GM19328 (cell line): ENCODE measurements at regions not wholly inside any gene's neighbourhood (a gene's known extent, or its start where the extent isn't known, plus 50 kb on each side); places are given as distances from the start of the nearest gene placed in this dataset.
A peak's percentile ranks its signal among the peaks of the same experiment; 100 is the strongest.

Experiments used
- ATAC-seq: cut with Tn5 transposase; IDR thresholded peaks from one replicate; pipeline ENCODE4 v1.9.1; 2021; ENCODE audit warnings: mild to moderate bottlenecking, moderate library complexity; ENCODE audit not compliant: unreplicated experiment

DNA sequence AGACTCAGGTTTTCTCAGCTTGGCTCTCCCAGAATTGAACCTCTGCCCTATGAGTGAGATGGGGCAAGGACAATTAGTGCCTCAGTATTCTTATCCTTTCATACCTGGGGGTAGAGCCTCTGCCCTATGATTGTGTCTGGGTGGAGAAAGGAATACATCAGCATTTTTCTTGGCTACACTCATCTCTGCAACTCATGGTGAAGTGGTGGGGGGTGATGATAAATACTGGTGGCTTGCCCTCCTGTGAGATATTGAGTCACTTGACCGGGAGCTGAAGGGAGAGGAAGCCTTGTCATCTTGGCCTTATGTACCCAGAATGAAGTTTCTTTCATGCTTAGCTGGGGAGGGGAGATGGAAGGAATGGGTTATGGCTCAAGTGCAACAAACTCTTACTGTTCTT is 71.3 kb upstream of the ENOX2 start:
- ATAC-seq = no peak

DNA sequence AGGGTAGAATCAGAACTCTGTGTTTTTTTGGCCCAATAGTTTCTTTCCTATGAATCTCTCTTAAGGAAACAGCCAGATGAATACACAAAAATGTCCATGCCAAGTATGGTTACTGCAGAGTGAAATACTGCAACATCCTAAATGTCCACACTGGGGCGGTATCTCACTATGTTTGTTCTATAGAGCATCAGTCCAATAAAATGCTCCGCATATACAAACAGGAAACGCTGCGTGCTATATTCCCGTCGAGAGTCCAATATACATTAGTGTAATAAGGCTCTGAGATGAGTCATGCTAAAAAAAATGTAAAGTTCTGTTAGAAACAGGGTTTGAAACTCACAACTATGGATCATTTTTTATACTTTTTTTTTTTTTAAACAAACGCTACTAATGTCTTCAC is 72.9 kb upstream of the ENOX2 start:
- ATAC-seq = peak; percentile 90

DNA sequence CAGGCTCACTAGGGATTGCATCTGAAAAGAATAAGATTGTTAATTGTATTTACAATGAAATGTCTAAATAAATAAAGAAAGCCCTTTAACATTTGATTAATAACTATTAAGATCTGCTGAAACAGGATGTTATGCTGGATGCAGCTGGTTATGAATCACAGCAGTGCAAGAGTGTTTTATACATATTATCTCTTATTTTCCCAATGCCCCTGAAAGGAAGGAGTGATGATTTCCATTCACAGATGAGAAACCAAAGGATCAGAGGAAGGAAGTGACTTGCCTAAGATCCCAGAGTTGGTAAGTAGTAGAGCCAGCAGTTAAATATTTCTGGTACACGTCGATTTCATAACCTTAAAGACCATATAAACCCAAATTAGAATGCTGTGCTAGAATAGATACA is 76.3 kb upstream of the ARHGAP36 start:
- no peak for ATAC-seq

DNA sequence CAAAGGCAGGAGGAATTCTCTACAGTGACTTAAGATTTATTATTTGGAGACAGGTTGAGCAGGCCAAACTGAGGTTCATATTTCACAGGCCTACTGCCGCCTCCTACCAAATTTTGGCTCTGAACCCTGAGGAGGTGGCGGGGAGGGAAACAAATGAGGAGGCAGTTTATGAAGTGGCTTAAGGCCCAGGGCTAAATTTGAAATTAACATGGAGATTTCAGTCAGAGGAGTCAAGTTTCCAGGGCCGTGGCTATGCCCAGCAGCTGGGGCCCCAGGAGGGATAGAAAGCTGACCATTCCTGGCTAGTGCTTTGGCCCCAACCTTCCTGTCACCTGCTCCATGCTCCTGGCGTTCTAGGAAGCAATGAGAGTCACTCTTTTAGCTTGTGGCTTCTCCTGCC is 73.4 kb upstream of the ARHGAP36 start:
- ATAC-seq = no peak

DNA sequence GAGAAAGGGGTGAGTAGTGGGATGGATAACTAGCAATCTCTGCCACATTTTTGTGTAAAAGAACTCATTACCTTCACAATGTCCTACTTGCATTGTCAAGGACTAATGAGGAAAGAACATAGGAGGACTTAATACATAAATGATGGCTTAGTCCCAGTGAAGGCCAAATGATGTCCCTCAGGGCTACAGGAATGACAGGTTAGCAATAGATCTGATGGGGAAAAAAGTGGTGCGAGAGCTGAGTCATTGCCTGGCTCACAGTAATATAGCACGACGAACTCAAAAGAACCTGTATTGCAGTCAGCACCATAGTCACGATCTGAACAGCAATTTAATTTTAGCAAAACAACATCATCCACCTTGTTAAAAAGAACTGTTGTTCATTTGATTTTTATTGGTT is 70.9 kb upstream of the ARHGAP36 start:
- ATAC-seq = no peak

DNA sequence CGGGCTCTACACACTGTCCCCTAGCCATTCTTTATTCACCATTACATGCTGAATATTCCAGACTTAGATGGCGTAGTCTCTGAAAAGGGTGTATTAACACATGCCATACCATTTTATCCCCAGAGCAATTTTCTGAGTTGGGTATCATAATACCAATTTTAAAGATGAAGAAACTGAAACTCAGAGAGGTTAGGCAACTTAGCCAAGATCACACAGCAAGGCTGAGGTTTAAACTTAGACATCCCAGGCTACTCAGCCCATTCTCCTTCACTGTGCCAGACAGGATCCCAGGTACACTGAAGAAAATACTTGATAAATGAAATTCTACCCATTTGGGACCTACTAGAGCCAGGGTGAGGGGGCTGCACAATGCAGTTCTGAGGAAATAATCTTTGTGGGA is 67.4 kb upstream of the ARHGAP36 start:
- ATAC-seq = no peak

DNA sequence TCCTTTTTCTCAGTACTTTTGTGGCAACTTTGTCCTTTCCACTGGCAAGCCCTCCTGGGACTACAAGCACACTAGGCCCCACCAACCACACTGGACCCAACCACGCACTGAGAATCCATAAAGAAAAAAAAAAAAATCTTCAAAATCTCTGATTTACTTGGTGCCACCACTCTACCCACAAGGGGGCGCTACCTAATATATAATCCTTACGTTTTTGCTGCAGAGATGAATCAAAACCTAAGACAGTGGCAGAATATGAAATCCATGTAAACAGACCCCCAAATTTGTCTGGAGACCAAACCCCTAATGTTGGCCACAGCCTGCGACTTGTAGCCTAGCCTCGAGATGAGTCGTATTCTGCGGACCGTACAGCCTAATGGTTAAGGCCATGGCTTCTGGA is 63.5 kb upstream of the ARHGAP36 start:
- ATAC-seq = no peak

DNA sequence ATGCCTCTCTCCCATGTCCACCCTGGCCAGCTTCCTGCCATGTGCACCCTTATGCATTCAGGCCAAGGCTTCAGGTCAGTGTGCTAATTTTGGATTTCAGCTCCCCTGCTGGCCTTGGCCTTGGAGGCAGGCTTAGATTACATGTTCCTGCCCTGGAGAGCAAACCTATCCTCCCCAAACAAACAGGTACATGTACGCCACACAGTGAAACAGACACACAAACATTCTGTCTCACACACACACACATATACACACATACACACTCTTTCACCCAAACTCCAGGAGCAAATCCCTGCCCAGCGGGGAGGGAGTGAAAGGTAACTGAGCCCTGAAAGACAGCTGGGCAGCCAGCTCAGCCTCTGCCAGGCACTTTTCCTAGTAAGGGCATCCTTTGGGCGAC is 62.7 kb upstream of the ARHGAP36 start:
- ATAC-seq = no peak

DNA sequence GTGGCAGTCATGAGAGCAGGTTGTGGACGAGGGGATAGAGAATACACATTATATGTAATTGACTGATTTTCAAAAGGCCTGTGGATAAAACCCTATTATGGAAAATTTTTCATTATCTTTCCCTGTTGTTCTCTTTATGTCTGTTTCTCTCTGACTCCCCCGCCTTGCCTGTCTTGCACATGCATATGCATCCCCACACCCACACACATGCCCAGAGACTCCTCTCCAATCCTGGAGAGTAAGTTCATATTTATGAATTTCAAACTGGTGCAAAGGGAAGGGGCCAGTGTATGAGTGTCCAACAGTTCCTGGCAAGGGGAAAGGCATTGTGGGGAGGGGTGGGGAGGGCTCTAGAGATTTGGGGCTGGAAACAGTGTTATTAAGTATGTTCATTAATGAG is 60.8 kb upstream of the ARHGAP36 start:
- no peak for ATAC-seq

DNA sequence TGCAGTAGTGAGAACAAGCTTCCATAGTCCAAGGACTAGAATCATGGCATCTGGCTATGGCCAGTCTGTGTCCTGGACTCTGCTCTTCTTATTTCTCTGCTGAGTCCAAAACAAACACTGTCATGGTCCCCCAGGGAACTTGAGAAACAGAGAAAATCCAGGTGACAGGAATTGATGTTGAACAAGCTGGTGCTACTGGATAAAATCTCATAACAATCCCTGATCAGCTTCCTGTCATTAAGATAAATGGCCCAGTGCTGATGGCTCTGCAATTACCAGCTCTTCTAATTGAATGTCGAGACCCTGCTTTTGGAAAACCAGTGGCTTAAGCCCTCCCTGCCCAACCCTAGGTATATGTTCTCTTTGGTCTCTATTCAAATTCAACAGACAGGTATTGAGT is 58.8 kb upstream of the ARHGAP36 start:
- no peak for ATAC-seq
